Heart right ventricle (tissue), 16 donors: ENCODE measurements at regions not wholly inside any gene's neighbourhood (a gene's known extent, or its start where the extent isn't known, plus 50 kb on each side); places are given as distances from the start of the nearest gene placed in this dataset.

Experiments
- ATAC-seq, 8 donors: fragments of 200-7000 bp; cut with Tn5 transposase; one replicate each; pipeline ENCODE4 v1.9.1; 2020; ENCODE audit warnings: mild to moderate bottlenecking in 8 of 8, moderate library complexity in 8 of 8, moderate number of reproducible peaks in 1 of 8
- DNase-seq, 2 donors: peaks; one replicate each; pipeline ENCODE4 v3.0.0-alpha.2; 2020
- H3K27ac ChIP-seq, 10 donors: fragments of 200-600 bp; sonication (generic) in 2 of 10; one replicate each; pipeline versions ENCODE4 v1.5.0 to v1.8.0; 2020 to 2022; ENCODE audit warnings: mild to moderate bottlenecking in 3 of 10
- H3K27me3 ChIP-seq, 7 donors: fragments of 200-600 bp; one replicate each; pipeline ENCODE4 v1.8.0; 2021 to 2022; ENCODE audit warnings: mild to moderate bottlenecking in 2 of 7
- H3K36me3 ChIP-seq, 9 donors: fragments of 200-600 bp; sonication (generic) in 1 of 9; one replicate each; pipeline versions ENCODE4 v1.5.0 to v1.8.0; 2020 to 2022; ENCODE audit warnings: mild to moderate bottlenecking in 2 of 9
- H3K4me1 ChIP-seq, 9 donors: fragments of 200-600 bp; sonication (generic) in 1 of 9; one replicate each; pipeline versions ENCODE4 v1.5.0 to v1.8.0; 2020 to 2022; ENCODE audit warnings: mild to moderate bottlenecking in 4 of 9
- H3K4me3 ChIP-seq, 10 donors: fragments of 200-600 bp; sonication (generic) in 2 of 10; one replicate each; pipeline versions ENCODE4 v1.5.0 to v1.8.0; 2020 to 2022; ENCODE audit warnings: mild to moderate bottlenecking in 7 of 10, moderate library complexity in 2 of 10
- H3K9me3 ChIP-seq, 11 donors: fragments of 200-600 bp in 10 of 11; sonication (generic) in 2 of 11; one replicate each; pipeline versions ENCODE4 v1.5.0 to v1.8.0; 2013 to 2022; ENCODE audit warnings: mild to moderate bottlenecking in 2 of 11, control low read depth in 1 of 11, moderate library complexity in 1 of 11
- WGBS, 2 donors: extraction: QIAGEN DNeasy Blood & Tissue Kit; methylation state at CpG; one replicate each; pipeline ENCODE4 v1.1.7; 2013; ENCODE audit warnings: inconsistent platforms in 1 of 2; 5-methylcytosine and 5-hydroxymethylcytosine counted together
- intact Hi-C, 10 donors: fragments of 100-400 bp; cut with DNase I; formaldehyde crosslinking; loops; one replicate each; pipeline versions ENCODE4 v1.11.1 to v1.14.2; 2022
- TF ChIP-seq, protein P1 (sequence below), 9 donors: fragments of 200-600 bp; sonication (generic) in 2 of 9; IDR thresholded peaks; one replicate each; pipeline versions ENCODE4 v1.5.0 to v1.8.0; 2021 to 2022; ENCODE audit warnings: antibody characterized with exemption in 9 of 9, mild to moderate bottlenecking in 5 of 9, moderate library complexity in 1 of 9
- donor health status: Arrhythmogenic right ventricular cardiomyopathy.
- donor health status: ischemic (EF 13 %, LVEDD 7.1; RV severe dilation, severe dysfunction).
- donor health status: healthy with polysubstance abuse.
- donor health status: DM: no; HTN: yes; CAD: no.
- donor health status: DM: no; HTN: no; CAD: no.
- donor health status: ischemic (EF 25% LVEDD 6.9; RV normal size, moderate dysfunction).
- donor health status: ischemic (EF 25% LVEDD 5.7; RV mildly dilated, moderate dysfunction).
- donor health status: healthy.
- donor health status: DM: yes; HTN: yes; CAD: no.
- donor health status: Ischemic cardiomyopathy.
- donor health status: ischemic (EF 35%, LVEDD 5.7; RV mildly dilated, moderate dysfunction).
- donor health status: nonischemic (EF 11% LVEDD 7.7; RV severe dilation, severe dysfunction).
- donor health status: DM: yes; HTN: yes; CAD: no.
- donor health status: PGD.
- donor health status: ischemic (EF 29% LVEDD 5.4; RV normal size, mild dysfunction).
- donor health status: nonischemic (EF 23%, LVEDD 6.1; RV moderate dilation, normal function).

DNA sequence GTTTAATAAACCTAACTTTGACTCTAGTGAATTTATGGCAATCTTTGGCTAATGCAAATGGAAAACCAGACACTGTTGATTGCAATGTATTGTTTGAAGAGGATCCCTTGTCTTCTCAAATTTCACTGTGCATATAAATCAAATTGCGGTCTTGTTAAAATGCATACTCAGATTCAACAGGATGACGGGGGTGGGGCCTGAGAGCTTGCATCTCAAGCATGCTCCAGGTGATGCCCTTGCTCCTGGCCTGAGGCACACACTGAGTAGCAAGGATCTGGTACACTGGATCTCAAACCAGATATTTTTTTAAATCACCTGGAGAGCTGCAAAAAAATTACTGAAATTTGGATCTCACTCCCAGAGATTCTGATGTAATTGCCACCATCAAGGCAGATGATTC, 463.7 kb downstream of the DNAH5 start:
- H3K9me3 ChIP-seq = no peaks in the 10 kb centered on the region
- no peak overlapping the region for H3K27ac ChIP-seq
- no peaks in the 10 kb centered on the region for H3K36me3 ChIP-seq
- WGBS, 2 donors = 70 to 78% methylated on average over 2 of the region's 2 CpGs
- peaks cover 0 to 20% (median 0%) of the 10 kb centered on the region in 7 donors for H3K27me3 ChIP-seq
- no peak for DNase-seq
- no peak for ATAC-seq
- TF ChIP-seq, protein P1, sequence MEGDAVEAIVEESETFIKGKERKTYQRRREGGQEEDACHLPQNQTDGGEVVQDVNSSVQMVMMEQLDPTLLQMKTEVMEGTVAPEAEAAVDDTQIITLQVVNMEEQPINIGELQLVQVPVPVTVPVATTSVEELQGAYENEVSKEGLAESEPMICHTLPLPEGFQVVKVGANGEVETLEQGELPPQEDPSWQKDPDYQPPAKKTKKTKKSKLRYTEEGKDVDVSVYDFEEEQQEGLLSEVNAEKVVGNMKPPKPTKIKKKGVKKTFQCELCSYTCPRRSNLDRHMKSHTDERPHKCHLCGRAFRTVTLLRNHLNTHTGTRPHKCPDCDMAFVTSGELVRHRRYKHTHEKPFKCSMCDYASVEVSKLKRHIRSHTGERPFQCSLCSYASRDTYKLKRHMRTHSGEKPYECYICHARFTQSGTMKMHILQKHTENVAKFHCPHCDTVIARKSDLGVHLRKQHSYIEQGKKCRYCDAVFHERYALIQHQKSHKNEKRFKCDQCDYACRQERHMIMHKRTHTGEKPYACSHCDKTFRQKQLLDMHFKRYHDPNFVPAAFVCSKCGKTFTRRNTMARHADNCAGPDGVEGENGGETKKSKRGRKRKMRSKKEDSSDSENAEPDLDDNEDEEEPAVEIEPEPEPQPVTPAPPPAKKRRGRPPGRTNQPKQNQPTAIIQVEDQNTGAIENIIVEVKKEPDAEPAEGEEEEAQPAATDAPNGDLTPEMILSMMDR (IDR thresholded peaks at IDR 0.05) = no peak
- no peak overlapping the region for H3K4me3 ChIP-seq
- intact Hi-C loops = no loop called here
- H3K4me1 ChIP-seq = no peaks in the 10 kb centered on the region

DNA sequence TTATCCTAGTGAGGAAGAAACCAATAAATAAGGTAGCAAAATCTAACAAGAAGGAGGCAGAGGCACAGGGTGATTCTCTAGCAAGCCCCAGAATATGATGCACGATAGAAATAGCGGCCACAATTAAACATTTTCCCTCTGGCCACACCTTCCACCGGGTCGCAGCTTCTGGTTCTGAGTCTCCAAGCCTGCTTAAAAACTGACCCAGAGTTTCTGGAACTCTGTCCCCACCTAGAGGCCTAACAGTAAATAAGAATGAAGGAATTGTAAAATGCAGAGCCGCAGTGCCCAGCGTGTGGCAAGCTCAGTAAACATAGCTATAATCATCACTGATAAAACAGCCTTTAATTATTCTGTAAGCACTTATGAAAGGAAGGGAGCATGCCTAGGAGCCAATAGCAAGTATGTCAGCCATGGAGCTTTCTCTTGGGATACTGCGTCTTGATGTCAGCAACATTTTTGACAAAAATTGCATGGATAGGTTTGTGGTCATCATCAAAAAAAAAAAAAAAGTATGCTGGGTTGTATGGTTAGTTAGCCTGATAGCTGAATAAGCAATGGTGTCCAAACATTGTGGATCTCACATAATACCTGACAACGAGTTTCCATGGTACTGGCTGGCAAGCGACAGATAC, 465.5 kb downstream of the DNAH5 start:
- intact Hi-C loops = no loop called here
- Histone ChIP-seq H3K27ac (no peak overlapping the region), H3K36me3 (no peaks in the 10 kb centered on the region), H3K4me1 (no peaks in the 10 kb centered on the region), H3K27me3 (peaks cover 0 to 20% (median 0%) of the 10 kb centered on the region in 7 donors), H3K4me3 (no peak overlapping the region), H3K9me3 (no peaks in the 10 kb centered on the region)
- 30 to 31% methylated on average over 9 of the region's 9 CpGs for WGBS, 2 donors
- DNase-seq (peak in 1 of 2 donors; percentile 8), ATAC-seq (no peak)
- TF ChIP-seq, protein P1 (IDR thresholded peaks at IDR 0.05) = peak in 6 of 9 donors; percentile 28 to 57 (median 42)

DNA sequence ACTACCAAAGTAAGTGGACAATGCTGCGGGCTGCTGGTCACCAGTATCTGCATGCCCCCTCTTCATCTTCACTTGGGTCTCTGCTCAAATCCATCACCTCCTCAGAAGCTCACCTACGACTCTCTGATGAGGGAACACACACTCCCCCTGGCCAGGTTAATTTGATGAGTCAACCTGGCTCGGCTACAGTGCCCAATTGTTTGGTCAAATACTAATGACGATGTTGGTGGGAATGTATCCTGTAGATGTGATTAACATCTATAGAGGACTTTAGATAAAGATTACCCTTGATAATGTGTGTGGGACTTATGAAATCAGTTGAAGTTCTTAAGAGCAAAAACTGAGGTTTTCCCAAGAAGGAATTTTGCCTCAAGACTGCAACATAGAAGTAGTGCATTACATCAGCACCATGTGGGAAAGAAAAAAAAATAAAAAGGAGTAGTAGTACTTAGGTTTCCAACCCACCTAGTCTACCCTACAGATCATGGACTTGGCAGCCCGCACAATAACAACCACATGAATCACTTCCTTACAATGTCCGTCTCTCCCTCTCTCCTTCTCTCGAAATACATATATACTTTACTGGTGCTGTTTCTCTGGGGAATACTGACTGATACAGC, 467.3 kb downstream of the DNAH5 start:
- WGBS, 2 donors = 68 to 76% methylated on average over 7 of the region's 7 CpGs
- TF ChIP-seq, protein P1 (IDR thresholded peaks at IDR 0.05) = no peak
- H3K27me3 ChIP-seq = peaks cover 0 to 20% (median 0%) of the 10 kb centered on the region in 7 donors
- ATAC-seq (no peak), DNase-seq (no peak)
- no peaks in the 10 kb centered on the region for H3K36me3 ChIP-seq
- no peak overlapping the region for H3K27ac ChIP-seq
- no peaks in the 10 kb centered on the region for H3K4me1 ChIP-seq
- no peaks in the 10 kb centered on the region for H3K9me3 ChIP-seq
- intact Hi-C loops = no loop called here
- no peak overlapping the region for H3K4me3 ChIP-seq

DNA sequence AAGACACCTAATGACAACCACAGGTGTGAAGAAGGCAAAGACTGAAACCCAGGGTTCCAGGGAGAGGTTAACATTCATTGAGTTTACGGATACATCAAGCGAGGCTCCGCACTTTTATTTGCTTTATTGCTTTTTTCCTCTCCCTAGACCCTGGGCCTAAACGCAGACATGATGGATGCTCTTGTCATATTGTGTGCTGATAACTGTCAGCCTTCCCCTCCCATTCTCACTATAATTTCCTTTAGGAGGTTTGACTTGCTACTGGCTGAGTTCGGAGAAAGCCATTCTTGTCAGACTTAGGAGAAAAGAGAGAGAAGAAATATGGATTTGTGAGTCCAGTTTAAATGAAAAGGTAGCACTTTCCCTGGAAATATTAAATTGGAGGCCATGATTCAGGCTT, 471.6 kb downstream of the DNAH5 start:
- Histone ChIP-seq H3K36me3 (no peaks in the 10 kb centered on the region), H3K9me3 (no peaks in the 10 kb centered on the region), H3K27ac (no peak overlapping the region), H3K4me3 (no peak overlapping the region), H3K27me3 (peaks cover 0 to 6% (median 0%) of the 10 kb centered on the region in 7 donors), H3K4me1 (no peaks in the 10 kb centered on the region)
- intact Hi-C loops = no loop called here
- no peak for DNase-seq
- no peak for ATAC-seq
- 58 to 71% methylated on average over 5 of the region's 5 CpGs for WGBS, 2 donors
- TF ChIP-seq, protein P1 (IDR thresholded peaks at IDR 0.05) = no peak
